ENCODE measurements at regions not wholly inside any gene's neighbourhood (a gene's known extent, or its start where the extent isn't known, plus 50 kb on each side); places are given as distances from the start of the nearest gene placed in this dataset.
A peak's percentile ranks its signal among the peaks of the same experiment; 100 is the strongest.

DNA sequence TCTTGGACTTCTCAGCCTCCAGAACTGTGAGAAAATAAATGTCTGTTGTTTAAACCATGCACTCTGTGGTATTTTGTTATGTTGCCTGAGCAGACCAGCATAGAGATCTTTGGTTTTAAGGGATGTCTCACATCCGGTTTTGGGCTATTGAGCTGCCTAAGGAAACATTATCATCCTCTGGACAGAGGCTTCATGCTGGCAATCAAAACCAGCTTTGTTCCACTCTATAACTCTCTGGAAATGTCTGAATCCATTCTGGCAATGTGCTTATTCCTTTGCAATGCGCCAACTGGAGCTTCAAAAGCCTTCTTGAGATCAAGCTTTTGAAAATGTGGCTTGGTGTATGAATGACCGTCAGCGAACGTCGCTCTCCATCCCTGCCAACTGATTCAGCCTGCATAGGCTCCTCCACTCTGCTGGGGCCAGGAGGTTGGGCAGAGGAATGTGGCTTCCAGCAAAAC is 183.6 kb upstream of the MGAT5 start:
- ATAC-seq: no peak
- no peaks in the 10 kb centered on the region for H3K27me3 ChIP-seq
- no peak for TF ChIP-seq POLR2A (IDR thresholded peaks at IDR 0.05)
- TF ChIP-seq POLR2AphosphoS5 (IDR thresholded peaks at IDR 0.05): no peak
- TF ChIP-seq, protein P1, sequence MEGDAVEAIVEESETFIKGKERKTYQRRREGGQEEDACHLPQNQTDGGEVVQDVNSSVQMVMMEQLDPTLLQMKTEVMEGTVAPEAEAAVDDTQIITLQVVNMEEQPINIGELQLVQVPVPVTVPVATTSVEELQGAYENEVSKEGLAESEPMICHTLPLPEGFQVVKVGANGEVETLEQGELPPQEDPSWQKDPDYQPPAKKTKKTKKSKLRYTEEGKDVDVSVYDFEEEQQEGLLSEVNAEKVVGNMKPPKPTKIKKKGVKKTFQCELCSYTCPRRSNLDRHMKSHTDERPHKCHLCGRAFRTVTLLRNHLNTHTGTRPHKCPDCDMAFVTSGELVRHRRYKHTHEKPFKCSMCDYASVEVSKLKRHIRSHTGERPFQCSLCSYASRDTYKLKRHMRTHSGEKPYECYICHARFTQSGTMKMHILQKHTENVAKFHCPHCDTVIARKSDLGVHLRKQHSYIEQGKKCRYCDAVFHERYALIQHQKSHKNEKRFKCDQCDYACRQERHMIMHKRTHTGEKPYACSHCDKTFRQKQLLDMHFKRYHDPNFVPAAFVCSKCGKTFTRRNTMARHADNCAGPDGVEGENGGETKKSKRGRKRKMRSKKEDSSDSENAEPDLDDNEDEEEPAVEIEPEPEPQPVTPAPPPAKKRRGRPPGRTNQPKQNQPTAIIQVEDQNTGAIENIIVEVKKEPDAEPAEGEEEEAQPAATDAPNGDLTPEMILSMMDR (IDR thresholded peaks at IDR 0.05): no peak
- no peak for TF ChIP-seq EP300 (IDR thresholded peaks at IDR 0.05)

DNA sequence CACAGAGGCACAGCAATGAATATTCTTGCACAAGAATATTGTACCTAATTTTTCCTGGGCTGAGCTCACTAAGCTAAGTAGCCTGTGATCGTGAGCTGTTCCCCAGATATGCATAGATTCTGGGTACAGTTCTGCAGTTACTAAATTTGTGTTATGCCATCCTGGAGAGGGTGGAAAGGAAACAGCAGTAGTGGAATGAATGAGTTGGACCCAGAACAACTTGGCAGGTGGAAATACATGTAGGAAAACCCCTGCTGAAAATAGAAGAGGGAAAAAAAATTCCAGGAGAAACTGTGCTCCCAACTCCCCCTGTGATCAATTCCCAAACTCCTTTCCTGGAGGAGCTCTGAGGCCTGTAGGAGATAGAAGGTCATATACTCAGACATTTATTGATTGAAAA is 181.5 kb upstream of the MGAT5 start:
- TF ChIP-seq, protein P1 (IDR thresholded peaks at IDR 0.05): no peak
- TF ChIP-seq EP300 (IDR thresholded peaks at IDR 0.05) (no peak), POLR2AphosphoS5 (IDR thresholded peaks at IDR 0.05) (no peak), POLR2A (IDR thresholded peaks at IDR 0.05) (no peak)
- Histone ChIP-seq H3K27ac (peak overlapping the region in 1 of 4 donors; percentile 55), H3K4me1 (peaks cover 2 to 21% (median 10%) of the 10 kb centered on the region in 3 donors), H3K4me3 (no peak overlapping the region), H3K9me3 (no peaks in the 10 kb centered on the region), H3K27me3 (no peaks in the 10 kb centered on the region), H3K36me3 (no peaks in the 10 kb centered on the region)
- 20 to 50% methylated on average over 1 of the region's 1 CpG for WGBS, 2 donors (ENCODE audit: low coverage in 1 of 2)
- ATAC-seq: no peak

More for the DNA sequence above, 183.6 kb upstream of the MGAT5 start:
- Histone ChIP-seq H3K9me3 (no peaks in the 10 kb centered on the region), H3K27ac (no peak overlapping the region), H3K36me3 (no peaks in the 10 kb centered on the region), H3K4me3 (no peak overlapping the region), H3K4me1 (peaks cover 2 to 21% (median 10%) of the 10 kb centered on the region in 3 donors)
- 82 to 83% methylated on average over 2 to 6 of the region's 6 CpGs for WGBS, 2 donors (ENCODE audit: low coverage in 1 of 2)

DNA sequence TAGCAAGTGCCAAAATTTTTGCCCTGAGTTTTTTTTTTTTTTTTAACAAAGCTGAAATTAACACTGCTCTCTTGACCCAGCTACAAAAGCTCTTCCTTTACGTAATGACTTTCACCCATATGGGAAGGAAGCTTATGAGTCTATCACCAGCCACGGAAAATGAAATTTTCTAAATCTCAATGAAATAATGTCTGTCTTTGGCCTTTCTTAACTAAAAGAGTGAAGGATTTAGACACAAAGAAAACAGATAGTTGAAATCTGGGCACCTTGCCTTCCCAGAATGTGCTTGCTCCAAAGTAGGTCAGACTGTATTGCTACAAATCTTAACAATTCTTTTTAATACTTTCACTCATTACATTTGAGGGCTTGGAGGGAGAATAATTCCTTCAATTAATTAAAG is 180.8 kb upstream of the MGAT5 start:
- peak overlapping the region in 3 of 4 donors; percentile 2 to 55 (median 52) for H3K27ac ChIP-seq
- ATAC-seq: no peak

GRCh38 chr2:134074619-134075018 is 179.3 kb upstream of the MGAT5 start:
- Histone ChIP-seq H3K27me3 (no peaks in the 10 kb centered on the region), H3K9me3 (no peaks in the 10 kb centered on the region), H3K36me3 (no peaks in the 10 kb centered on the region), H3K27ac (no peak overlapping the region), H3K4me1 (peaks cover 2 to 33% (median 10%) of the 10 kb centered on the region in 3 donors), H3K4me3 (no peak overlapping the region)
- 73 to 85% methylated on average over 6 to 7 of the region's 7 CpGs for WGBS, 2 donors (ENCODE audit: low coverage in 1 of 2)
- TF ChIP-seq, protein P1 (IDR thresholded peaks at IDR 0.05): no peak
- TF ChIP-seq EP300 (IDR thresholded peaks at IDR 0.05) (no peak), POLR2A (IDR thresholded peaks at IDR 0.05) (no peak), POLR2AphosphoS5 (IDR thresholded peaks at IDR 0.05) (no peak)
- ATAC-seq: no peak

More for the DNA sequence above, 180.8 kb upstream of the MGAT5 start:
- Histone ChIP-seq H3K4me3 (no peak overlapping the region), H3K4me1 (peaks cover 2 to 24% (median 10%) of the 10 kb centered on the region in 3 donors), H3K9me3 (no peaks in the 10 kb centered on the region), H3K36me3 (no peaks in the 10 kb centered on the region), H3K27me3 (no peaks in the 10 kb centered on the region)
- TF ChIP-seq POLR2AphosphoS5 (IDR thresholded peaks at IDR 0.05): no peak
- WGBS, 2 donors (ENCODE audit: low coverage in 1 of 2): 5 to 14% methylated on average over 2 of the region's 2 CpGs

GRCh38 chr2:134075204-134075603 is 178.7 kb upstream of the MGAT5 start:
- no peaks in the 10 kb centered on the region for H3K27me3 ChIP-seq
- H3K27ac ChIP-seq: no peak overlapping the region
- 100% methylated on average over 2 of the region's 4 CpGs for WGBS, 2 donors (ENCODE audit: low coverage in 1 of 2)
- no peaks in the 10 kb centered on the region for H3K9me3 ChIP-seq
- TF ChIP-seq, protein P1 (IDR thresholded peaks at IDR 0.05): no peak
- TF ChIP-seq POLR2AphosphoS5 (IDR thresholded peaks at IDR 0.05): no peak
- TF ChIP-seq EP300 (IDR thresholded peaks at IDR 0.05): no peak
- TF ChIP-seq POLR2A (IDR thresholded peaks at IDR 0.05): no peak
- peaks cover 2 to 33% (median 10%) of the 10 kb centered on the region in 3 donors for H3K4me1 ChIP-seq
- H3K36me3 ChIP-seq: no peaks in the 10 kb centered on the region
- no peak overlapping the region for H3K4me3 ChIP-seq
- no peak for ATAC-seq

All from gastroesophageal sphincter (tissue), 4 donors.